Activated CD8-positive, alpha-beta memory T cell treated with anti-CD3 and anti-CD28 coated beads for 4 hours (primary cell): ENCODE measurements at regions not wholly inside any gene's neighbourhood (a gene's known extent, or its start where the extent isn't known, plus 50 kb on each side); places are given as distances from the start of the nearest gene placed in this dataset.
"Not testable (repeated sequence)": the region's sequence is repeated elsewhere in the genome, so short reads cannot be mapped to it uniquely, and the experiment has no call there.

Experiments used
- DNase-seq, 2 donors: peaks; one replicate each; pipeline ENCODE4 v3.0.0-alpha.2; 2020; ENCODE audit warnings: low read depth in 2 of 2

DNA sequence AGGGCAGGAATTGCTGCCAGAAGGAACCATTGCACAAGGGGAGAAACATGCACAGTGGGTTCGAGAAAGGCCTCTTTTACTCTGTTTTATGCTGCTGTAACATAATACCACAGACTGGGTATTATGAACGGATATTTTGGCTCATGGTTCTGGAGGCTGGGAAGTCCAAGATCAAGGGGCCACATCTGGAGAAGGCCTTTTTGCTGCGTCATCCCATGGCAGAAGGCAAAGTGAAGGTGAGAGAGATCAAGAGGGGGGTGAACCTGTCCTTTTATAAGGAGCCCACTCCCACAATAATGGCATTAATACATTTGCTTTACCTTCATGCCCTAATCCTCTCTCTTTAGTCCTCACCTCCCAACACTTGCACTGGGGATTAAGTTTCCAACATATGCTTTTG is 136.9 kb upstream of the ALDH1B1 start:
- DNase-seq, result no peak

- no peak for DNase-seq
Observed at GRCh38 chr9:38254756-38255155, 137.7 kb upstream of the ALDH1B1 start.

DNA sequence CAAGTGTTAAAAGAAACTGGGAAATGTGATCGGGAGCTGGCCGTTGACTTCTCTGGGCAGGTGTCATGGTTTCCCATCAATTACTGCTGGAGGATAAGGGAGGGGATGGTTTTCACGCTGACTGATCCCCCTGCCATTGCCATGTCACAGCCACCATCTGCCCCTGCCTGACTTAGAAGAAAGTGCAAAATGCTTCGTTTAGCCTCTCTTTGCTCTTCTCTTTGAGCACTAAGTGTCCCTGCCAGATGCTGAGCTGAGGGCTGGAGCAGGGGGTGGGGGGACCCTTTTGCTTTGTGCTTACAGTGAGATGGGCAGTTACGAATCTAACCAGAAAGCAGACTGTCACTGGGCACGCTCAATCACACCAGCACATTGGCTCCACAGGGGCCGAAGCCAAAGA is 138.4 kb upstream of the ALDH1B1 start:
- DNase-seq, result no peak

GRCh38 chr9:38253200-38253599 is 139.3 kb upstream of the ALDH1B1 start:
- no peak for DNase-seq

- no peak for DNase-seq
Observed at GRCh38 chr9:38251036-38251860, 141.3 kb upstream of the ALDH1B1 start.

DNA sequence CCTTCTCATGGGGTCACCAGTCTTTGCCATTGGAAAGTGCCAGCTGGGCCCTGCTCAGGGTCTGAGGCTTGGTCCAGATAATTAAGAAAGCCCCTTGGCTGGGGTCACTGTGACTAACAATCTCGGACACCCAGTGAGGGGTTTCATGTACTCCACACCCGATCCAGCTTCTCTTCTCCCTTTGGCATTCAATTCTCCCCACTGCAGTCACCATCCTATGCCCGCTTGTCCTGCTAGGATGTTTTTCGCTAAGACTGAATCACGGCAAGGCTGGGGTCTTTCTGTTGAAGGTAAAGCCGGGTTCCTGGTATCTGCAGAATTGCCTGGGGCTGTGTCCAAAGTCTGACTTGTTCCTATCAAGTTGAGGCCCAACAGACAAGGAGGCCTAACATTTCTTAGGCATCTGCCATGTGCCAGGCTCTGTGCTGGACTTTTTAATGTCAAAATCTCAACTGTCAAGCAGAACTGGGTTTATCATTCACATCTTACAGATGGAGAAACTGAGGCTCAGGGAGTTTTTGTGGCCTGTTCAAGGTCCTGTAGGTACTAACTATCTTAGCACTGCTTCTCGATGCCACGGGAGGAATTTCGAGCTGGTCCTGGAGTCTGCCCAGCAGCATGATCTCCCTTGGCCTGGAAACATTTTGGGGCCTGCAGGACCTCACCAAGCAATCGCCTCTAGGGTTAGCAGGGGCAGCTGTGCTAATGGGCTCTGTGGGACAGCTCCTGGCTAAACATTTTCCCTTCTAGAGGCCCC is 142.0 kb upstream of the ALDH1B1 start:
- no peak for DNase-seq

GRCh38 chr9:38249587-38250210 is 142.8 kb upstream of the ALDH1B1 start:
- DNase-seq, result no peak

GRCh38 chr9:38249049-38249448 is 143.5 kb upstream of the ALDH1B1 start:
- DNase-seq, result no peak

- no peak for DNase-seq
Observed at GRCh38 chr9:38246833-38247232, 145.7 kb upstream of the ALDH1B1 start.

- no peak for DNase-seq
Observed at GRCh38 chr9:38244971-38245370, 147.5 kb upstream of the ALDH1B1 start.

DNA sequence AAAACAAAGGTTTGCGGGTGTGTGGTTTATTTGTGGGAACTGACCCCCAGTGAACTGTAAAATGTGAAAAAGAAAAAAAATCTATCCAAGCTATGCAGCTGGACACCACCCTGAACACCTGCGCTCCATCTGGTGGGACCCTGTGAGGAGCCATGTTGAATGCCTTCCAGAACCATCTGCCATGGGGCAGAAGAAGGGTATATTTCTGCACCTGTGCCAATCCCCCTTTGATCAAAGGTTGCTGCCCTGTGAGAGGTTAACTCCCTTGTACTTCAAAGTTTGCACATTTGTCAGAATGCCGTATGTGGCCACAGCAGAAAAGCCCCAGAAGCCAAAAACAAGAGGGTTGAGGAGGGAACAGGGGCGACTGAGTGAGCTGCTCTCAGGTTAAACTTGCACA is 148.5 kb upstream of the ALDH1B1 start:
- DNase-seq, result no peak

DNA sequence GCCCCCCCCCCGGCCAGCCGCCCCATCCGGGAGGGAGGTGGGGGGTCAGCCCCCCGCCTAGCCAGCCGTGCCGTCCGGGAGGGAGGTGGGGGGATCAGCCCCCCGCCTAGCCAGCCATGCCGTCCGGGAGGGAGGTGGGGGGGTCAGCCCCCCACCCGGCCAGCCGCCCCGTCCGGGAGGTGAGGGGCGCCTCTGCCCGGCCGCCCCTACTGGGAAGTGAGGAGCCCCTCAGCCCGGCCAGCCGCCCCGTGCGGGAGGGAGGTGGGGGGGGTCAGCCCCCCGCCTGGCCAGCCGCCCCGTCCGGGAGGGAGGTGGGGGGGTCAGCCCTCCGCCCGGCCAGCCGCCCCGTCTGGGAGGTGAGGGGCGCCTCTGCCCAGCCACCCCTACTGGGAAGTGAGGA is 150.4 kb upstream of the ALDH1B1 start:
- DNase-seq, result not testable (repeated sequence)

DNA sequence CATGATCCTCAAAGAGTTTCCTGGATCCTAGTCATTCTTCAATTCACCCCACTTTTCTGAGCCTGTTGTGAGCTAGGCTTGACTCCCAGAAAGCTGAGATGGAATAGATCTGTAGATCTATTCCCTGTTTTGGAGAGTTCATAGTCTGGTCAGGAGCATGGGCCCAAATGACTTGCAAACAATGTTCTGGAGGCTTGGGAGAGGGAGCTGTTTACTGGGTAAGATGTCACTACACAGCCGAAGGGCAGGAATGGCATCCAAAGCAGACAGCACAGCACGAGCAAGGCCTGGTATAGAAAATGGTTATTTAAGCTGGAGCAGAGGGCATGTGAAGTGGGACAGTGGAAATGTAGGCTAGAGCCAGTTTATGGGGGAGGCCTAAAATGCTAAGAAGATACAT is 152.5 kb upstream of the ALDH1B1 start:
- DNase-seq, result no peak

GRCh38 chr9:38235244-38235643 is 157.3 kb upstream of the ALDH1B1 start:
- DNase-seq, result no peak

GRCh38 chr9:38234479-38235170 is 157.9 kb upstream of the ALDH1B1 start:
- DNase-seq, result no peak

DNA sequence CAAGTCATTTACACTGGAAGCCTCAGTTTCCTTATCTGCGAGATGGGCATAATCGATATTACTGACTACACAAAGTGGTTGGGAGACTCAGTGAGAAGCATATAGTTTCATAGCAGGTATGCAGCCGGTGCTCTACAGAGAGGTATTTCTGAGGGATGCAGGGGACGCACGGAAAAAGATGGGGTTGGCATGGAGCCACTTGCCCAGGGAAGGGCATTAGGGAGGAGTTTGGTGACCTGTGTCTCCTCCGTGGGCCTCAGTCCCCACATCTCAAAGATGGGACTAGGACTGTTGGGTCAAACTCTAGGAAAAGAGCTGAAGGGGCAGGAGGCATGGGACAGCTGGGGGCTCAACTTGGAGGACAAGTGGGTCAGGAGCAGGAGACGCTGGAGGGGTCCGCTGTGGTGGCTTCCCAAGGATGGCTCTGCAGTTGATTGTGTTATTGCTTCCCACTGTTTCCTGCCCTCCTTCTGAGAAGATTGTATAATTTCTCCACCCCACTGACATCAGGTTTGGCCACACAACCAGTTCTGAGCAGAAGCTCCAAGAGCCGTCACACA is 158.6 kb upstream of the ALDH1B1 start:
- no peak for DNase-seq

GRCh38 chr9:38233343-38233742 is 159.2 kb upstream of the ALDH1B1 start:
- no peak for DNase-seq

DNA sequence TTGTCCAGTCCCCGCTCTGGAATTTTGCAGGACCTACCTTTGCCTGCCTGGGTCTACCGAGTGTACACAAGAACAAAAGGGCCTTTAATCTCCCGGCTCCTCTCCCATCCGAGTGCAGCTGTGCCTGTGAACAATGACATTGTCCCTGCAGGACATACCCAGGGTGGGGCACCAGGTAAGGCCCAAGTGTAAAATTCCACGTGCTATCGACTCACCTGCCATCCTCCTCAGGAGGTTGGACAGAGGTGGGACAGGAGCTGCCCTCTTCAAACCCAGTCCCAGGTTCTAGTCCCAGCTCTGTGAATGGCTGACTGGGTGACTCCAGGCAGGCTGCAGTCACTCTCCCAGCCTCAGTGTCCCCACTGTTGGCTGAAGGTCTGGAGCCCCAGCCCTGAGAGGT is 159.6 kb upstream of the ALDH1B1 start:
- no peak for DNase-seq

GRCh38 chr9:38229504-38230155 is 160.6 kb upstream of the SHB start:
- no peak for DNase-seq

DNA sequence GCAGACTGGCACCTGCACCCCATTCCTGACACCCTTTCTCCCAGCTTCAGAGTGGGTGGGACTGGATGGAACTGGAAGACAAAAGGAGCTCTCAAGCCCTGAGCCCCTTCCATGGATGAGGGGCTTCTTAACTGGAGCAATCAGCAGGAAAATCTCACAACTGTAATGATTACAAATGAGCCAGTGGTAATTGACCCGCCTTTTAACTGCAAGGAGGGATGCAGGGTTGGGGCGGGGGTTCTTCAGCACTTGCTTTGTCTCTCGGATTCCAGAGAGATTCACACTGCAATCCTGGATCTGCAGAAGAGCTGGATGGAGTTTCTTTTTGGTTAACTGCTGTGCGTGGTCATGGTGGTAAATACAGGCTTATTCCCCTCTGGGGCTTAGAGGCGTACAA is 160.1 kb upstream of the SHB start:
- DNase-seq, result no peak

DNA sequence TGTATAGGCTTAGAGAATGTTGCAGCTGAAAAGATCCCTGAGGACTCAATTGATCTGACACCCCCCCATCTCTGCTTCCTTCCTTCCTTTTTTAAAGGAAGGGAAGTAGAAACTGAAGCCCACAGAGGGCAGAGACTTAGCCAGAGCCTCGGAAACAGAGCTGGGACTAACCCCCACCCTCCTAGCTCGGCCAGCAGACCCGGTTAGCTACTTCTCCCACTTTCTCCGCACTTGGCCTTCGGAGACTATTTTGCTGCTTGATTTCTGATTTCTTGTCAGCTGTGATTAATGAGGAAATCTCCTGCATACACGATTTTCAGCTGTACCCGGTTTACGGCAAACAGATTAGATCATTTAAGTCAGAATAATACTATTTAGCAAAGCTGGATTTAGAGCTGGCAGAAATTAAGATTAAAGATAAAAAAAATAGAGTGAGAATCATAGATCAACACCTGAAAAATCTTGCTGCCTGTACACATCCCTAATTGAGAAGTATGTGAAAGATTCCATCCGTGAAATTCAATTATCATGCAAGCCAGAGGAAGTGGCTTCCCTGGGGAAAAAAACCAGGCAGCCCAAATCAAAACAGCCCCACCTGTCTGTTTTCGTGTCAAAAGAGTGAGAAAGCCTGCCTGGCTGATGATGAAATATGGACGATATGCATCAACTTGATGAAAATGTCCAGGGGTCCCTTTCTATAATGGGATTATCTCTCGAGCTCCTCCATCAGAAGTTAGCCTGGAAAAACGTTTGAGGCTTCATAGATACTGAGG is 159.5 kb upstream of the SHB start:
- no peak for DNase-seq
